GM10248 (cell line): ENCODE measurements at regions not wholly inside any gene's neighbourhood (a gene's known extent, or its start where the extent isn't known, plus 50 kb on each side); places are given as distances from the start of the nearest gene placed in this dataset.

ENCODE experiments used
- CTCF ChIA-PET: fragments of 300-600 bp; sonication (Branson Sonifier 250); formaldehyde crosslinking; extraction: SDS; loops from one replicate; lab custom pipeline; 2021; ENCODE audit warnings: antibody characterized with exemption; lab: Yijun Ruan, JAX
- POLR2A ChIA-PET: fragments of 350-650 bp; sonication (Branson Sonifier 250); formaldehyde crosslinking; extraction: SDS; loops from one replicate; lab custom pipeline; 2020; ENCODE audit warnings: antibody characterized with exemption; lab: Yijun Ruan, JAX
- DNase-seq: peaks from one replicate; pipeline ENCODE4 v3.0.0; 2012; ENCODE audit errors: extremely low spot score
- CTCF ChIP-seq: IDR thresholded peaks from 2 replicates; pipeline ENCODE4 v1.5.1; 2012; ENCODE audit warnings: mild to moderate bottlenecking, low read depth; ENCODE audit errors: extremely low read depth, missing control alignments, control extremely low read depth

- no peak for TF ChIP-seq CTCF
- DNase-seq = no peak
- ChIA-PET POLR2A (no interaction called here), CTCF (no interaction called here)
These were observed 244.9 kb upstream of the RGS6 start for GRCh38 chr14:71687166-71687831.

GRCh38 chr14:71688576-71688975 lies 243.7 kb upstream of the RGS6 start:
- CTCF ChIA-PET = no interaction called here

GRCh38 chr14:71690478-71690877 lies 241.8 kb upstream of the RGS6 start:
- POLR2A ChIA-PET = no interaction called here
- DNase-seq = no peak
- no peak for TF ChIP-seq CTCF
- CTCF ChIA-PET = interaction anchor here (1.0 to 1.6 kb wide), 2 partner anchors 13 to 38 kb away, joined by 3 read pairs; no protein-coding TSS in a partner anchor

More at GRCh38 chr14:71688576-71688975, 243.7 kb upstream of the RGS6 start:
- DNase-seq = no peak
- TF ChIP-seq CTCF = no peak
- POLR2A ChIA-PET = interaction anchor here (0.5 kb wide), 1 partner anchor 427 kb away, joined by 4 read pairs; no protein-coding TSS in a partner anchor

GRCh38 chr14:71692496-71692895 lies 239.7 kb upstream of the RGS6 start:
- POLR2A ChIA-PET = no interaction called here
- no peak for TF ChIP-seq CTCF
- CTCF ChIA-PET = no interaction called here
- no peak for DNase-seq

GRCh38 chr14:71693381-71693780 lies 238.8 kb upstream of the RGS6 start:
- no peak for DNase-seq
- ChIA-PET CTCF (no interaction called here), POLR2A (no interaction called here)
- no peak for TF ChIP-seq CTCF

GRCh38 chr14:71694591-71695530 lies 237.4 kb upstream of the RGS6 start:
- POLR2A ChIA-PET = no interaction called here
- CTCF ChIA-PET = interaction anchor here (1.2 kb wide), 1 partner anchor 57 kb away, joined by 3 read pairs; no protein-coding TSS in a partner anchor
- TF ChIP-seq CTCF = no peak
- DNase-seq = no peak
